Inflammatory macrophage (primary cell): ENCODE measurements at regions not wholly inside any gene's neighbourhood (a gene's known extent, or its start where the extent isn't known, plus 50 kb on each side); places are given as distances from the start of the nearest gene placed in this dataset.
"Not testable (repeated sequence)": the region's sequence is repeated elsewhere in the genome, so short reads cannot be mapped to it uniquely, and the experiment has no call there.

ENCODE experiments used
- DNase-seq, 2 donors: peaks; one replicate each; pipeline ENCODE4 v3.0.0-alpha.2; 2020 to 2022

DNA sequence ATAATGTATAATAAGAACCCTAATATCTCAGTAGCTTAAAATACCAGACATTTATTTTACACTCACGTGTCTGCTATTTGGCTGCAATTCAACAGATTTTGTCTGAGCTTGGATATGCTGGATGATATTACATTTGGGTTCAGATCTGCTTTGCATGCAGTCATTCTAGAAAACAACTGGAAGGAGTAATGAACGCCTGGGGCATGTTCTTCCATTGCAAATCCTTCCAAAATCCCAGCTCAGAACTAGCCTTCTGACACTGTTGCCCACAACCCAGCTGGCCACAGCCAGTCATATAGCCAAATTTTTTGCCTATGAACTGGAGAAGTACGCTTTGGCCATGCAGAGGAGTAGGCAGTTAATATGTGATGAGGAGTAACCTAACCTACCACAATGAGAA, 597.8 kb upstream of the VRK2 start:
- no peak for DNase-seq

DNA sequence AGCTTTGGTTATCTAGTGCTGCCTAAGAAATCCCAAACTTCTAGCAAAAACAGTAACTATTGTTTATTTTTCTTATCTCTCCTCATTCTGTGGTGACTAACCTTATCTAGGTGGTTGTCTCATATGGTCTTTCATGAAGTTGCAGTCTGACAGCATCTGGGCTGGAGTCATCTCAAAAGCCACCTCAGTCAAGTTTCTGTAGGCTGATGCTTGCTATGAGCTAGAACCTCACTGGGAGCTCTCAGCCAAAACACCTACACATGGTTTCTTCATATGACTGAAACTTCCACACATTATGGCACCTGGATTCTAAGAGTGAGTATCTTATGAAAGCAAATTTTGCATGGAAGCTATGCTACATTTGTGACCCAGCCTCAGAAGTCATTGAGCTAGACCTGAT, 596.4 kb upstream of the VRK2 start:
- peak in 1 of 2 donors; percentile 20 for DNase-seq

DNA sequence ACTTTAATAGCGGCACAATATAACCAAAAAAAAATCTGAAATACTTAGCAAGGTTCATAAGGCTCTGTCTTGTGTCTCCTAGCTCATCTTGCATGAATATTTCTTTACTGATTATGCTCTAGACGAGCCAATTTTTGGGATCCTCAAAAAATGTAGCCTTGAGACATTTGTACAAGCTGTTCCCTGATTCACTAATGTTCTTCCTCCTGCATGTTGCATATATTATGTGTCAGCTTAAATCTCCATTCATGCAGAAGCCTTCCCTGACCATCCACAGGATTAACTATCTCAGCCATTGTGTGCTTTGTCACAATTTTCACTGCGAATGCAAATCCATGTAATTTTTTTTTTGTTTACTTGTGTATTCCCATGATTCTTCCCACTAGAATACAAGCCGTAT, 594.0 kb upstream of the VRK2 start:
- DNase-seq = no peak

DNA sequence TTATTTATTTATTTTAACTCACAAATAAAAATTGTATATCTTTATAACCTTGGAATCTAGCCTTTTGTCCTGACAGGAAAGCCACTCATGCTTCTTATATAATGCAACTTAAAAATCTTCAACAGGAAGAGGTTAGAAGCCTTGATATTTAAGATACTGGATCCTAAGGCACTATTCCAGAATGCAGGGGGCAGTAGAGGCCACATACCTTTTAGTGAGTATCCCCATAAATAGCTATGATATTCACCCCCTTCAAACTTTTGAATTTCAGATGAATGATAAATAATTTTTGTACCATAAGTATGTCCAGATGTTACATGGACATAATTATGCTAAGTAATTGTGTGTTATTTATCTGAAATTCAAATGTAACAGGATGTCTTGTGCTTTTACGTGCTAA, 592.7 kb upstream of the VRK2 start:
- no peak for DNase-seq

DNA sequence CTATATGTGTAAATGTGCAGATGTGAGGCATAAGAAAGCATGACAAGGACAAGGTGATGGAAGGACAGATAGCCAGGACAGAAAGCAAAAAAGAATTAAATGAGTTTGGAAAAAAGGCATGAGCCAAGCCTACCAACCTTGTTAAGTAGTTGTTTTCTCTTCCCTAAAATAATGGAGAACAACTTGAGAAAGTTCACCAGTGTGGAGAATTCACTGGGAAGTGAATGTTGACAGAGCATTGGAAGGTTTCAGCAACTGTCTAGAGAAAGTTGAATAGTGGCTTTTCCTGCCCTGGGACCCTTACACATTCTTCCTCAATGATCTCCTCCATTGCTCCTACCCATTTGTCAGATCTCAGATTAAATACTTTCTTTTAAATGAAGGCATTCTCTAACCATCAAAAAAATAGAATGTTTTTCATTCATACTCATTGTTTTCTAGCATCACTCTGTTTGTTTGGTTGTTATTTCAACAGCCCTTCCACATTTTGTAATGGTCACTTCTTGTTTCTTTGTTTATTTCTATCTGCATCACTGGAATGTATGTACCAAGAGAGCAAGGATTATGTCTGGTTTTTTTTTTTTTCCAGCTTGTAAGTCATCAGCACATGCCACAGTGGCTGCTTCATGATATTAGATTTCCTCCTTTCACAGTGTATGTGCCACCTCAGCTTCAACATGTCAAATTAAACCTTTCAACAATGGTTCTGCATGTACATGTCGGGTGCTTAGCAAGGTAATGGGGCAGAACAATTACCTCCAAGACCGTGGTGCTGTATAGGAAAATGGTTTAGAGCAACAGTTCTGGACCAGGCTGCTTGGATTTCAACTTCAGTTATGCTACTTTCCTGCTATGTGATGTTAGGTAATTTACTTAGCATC, 586.0 kb upstream of the VRK2 start:
- DNase-seq = peak; percentile 59 to 75

DNA sequence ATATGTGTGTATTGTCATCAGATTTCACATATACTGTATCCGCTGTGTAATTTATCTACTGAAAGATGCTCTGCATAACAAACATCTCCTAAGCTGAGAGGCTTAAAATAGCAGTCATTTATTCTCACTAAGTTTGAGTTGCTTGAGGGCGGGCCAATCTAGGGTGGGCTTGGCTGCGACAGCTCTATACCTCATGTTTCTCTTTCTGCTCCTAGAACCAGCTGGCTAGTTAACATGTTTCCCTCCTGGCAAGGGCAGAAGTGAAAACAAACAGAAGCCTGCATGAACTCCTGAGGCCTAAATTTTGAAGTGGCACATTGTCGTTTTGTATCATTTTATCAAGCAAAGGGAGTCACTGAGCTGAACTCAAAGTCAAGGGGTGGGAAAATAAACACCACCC, 585.0 kb upstream of the VRK2 start:
- DNase-seq = no peak

DNA sequence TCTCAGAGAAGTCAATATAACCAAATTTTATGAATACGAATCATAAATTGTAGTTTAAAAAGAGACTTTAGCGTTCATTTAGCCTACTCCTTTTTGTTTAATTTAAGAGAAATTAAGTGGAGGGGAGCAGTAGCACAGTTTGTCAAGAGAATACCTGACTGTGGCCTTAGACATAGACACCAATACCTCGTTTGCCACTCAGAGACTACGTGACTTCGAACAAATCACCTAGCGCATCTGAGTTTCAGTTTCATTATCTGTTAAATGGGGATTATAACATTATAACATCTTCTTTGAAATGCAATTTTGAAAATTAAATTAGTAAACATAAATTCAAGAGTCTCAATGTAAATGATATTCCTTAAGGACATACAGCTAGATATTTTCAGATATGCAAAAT, 581.5 kb upstream of the VRK2 start:
- DNase-seq = no peak

DNA sequence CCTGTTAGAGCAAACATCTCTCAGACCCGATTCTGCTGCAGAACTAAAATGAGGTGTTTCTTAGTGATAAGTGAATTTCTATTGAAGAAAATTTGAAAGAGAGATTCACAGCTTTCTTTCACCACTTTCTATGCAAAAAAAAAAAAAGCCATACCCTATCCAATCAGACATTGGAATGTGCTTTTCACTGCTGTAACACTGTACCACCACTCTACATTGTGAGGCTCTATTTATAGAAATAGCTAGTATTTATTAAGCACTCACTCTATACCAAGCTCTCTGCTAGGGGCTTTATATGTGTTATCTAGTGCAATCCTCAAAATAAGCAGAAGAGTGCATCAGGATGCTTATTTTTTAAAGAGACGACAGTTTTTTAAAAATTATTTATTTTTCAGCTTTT, 580.6 kb upstream of the VRK2 start:
- DNase-seq = no peak

DNA sequence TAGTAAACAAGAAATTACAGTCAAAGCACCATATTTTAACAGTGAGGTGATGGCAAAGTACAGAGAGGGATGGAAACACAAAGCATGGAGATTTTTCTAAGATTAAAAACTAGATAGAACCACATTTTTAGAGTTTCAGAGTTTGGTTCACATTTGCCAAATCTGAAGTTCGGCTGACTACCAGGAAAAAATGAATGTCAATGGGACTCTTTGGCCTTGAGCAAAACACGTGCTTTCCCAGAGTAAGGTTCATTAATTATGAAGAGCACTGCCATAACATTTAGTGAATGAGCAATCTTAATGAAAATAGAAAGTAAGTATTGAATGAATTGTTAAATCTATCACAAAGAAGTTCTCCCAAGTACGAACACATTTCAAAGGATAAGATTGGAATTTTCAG, 571.2 kb upstream of the VRK2 start:
- DNase-seq = no peak

DNA sequence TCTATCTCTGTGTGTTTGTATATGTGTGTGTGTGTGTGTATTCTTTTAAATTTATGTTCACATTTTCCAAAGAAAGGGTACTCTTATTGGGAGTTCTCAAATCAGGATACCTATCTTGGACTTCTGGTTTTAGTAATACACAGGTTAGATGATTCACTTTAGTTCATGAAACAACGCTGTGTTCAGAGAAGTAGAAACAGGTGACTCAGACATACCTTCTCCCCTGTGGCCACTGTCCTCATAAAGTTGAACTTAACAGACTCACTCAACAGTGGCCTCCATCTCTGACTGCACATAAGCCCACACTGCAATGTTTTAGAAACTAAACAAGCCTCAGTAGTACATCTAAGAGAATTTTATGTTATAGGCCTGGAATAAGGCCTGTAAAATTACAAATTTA, 566.6 kb upstream of the VRK2 start:
- no peak for DNase-seq

DNA sequence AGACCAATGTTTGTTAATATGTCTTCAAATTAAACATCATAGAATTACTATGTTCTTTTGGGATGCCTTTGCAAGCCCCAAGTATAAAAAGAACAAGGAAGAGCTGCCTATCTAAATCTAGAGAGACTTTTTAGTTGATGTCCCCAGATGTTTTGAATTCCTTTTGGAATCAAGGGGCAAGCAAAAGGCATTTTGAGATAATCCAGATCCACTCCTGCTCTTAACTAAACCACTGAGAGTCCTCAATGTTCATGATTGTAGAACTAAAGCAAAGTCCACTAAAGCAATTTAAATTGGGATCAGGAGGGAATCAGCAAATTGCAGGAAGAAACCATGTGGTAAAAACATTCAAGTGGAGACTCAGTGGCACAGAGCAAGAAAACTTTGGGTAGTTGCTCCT, 558.5 kb upstream of the VRK2 start:
- no peak for DNase-seq

DNA sequence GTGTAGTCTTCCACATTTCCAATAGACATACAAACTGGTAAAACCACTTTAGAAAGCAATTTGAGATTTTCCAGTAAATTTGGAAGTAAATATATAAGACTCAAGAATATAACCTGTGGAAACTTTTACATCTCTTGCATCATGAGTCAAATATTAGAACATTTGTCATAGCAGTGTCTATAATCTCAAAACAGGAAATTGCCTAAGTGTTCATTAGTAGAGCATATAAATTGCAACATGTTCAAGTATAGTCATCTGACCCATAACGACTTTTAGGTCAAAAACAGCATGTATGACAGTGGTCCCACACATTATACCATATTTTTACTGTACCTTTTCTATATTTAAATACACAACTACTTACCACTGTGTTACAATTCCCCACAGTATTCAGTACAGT, 555.9 kb upstream of the VRK2 start:
- peak; percentile 13 to 79 for DNase-seq

DNA sequence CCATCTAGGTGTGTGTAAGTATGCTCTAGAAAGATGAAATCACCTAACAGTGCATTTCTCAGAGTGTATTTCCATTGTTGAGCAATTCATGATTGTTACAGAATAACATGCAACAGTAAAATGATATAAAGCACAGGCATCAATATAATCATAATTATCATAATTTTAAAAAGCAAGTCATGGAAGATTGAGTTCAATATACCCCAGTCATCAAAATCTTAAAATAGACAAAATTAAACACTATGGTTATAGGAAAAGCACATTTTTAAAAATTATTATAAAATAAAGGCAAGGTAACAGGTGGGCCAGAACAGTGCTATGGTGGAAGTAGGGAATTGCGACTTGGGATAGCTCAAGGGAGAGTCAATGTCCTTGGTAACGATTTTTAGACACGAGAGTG, 555.4 kb upstream of the VRK2 start:
- no peak for DNase-seq

DNA sequence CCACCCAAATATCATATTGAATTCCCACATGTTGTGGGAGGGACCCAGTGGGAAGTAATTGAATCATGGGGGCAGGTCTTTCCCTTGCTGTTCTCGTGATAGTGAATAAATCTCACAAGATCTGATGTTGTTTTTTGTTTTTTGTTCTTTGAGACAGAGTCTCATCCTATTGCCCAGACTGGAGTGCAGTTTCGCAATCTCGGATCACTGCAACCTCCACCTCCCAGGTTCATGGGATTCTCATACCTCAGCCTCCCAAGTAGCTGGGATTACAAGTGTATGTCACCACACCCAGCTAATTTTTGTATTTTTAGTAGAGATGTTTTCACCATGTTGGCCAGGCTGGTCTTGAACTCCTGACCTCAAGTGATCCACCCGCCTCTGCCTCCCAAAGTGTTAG, 552.6 kb upstream of the VRK2 start:
- not testable (repeated sequence) for DNase-seq

DNA sequence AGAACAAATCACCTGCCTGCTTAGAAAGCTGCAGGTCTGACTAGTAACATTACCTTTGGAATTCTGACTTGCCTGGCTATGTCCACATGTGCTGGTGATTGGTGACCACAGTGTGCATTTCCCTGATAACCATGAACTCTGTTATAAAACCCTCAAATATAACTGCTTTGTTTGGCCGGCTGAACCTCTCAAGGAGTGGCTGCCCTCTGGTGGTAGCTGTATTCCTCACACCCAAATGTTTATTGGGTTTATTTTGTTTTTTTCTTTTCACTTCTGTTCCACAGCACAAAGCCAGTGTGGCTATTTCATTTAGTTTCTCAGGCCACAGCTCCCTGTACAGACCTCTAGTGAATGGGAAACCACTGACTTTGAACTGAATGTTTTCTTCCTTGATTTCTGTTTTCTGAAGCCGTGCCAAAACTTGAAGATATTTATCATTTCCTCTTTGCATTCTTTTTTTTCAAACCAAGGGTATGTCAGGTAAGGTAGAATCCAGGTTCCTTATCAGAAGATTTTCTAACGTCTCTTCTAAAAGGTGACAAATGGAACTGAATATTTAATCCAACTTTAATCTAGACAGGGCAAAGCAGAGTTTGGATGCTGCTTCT, 549.0 kb upstream of the VRK2 start:
- peak; percentile 77 to 84 for DNase-seq

DNA sequence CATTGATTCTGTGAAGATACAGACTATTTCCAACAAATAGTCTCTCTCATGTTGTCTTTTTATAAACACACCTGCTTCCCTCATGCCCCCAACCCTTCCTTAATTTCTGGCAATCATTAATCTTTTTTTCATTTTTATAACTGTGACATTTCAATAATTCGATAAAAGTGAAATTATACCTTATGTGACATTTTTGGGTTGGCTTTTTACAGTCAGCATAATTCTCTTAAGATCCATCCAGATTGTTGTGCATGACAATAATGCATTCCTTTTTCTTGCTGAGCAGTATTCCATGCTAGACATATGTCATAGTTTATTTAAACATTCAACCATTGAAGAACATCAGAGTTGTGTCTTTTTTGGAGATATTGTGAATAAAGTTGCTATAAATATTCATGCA, 541.8 kb upstream of the VRK2 start:
- no peak for DNase-seq

DNA sequence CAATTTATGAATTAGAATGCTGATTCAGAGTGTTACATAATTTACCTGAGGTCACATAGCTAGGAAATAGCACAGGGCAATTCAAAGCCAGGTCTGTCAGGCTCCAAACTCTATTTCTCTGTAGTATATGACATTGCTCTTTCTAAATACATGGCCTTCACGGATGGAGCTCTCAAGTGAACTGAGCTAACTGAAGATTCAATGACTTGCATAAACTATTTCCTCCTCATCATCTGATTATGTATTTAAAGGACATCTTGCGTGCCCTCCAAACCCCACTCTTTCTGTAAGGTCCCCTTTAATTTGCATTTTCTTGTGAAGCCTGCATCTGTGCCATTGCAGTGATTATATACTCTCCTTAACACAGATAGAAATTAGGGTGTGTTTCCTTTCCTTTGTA, 537.4 kb upstream of the VRK2 start:
- no peak for DNase-seq

DNA sequence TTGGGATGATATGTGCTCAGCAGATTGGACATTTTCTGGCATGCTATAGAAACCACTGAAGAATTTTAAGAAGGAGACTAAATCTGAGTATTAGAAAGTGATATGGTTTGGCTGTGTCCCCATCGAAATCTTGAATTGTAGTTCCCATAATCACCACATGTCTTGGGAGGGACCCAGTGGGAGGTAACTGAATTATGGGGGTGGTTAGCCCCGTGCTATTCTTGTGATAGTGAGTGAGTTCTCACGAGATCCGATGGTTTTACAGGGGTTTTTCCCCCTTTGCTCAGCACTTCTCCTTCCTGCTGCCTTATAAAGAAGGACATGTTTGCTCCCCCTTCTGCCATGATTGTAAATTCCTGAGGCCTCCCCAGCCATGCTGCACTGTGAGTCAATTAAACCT, 535.9 kb upstream of the VRK2 start:
- no peak for DNase-seq

DNA sequence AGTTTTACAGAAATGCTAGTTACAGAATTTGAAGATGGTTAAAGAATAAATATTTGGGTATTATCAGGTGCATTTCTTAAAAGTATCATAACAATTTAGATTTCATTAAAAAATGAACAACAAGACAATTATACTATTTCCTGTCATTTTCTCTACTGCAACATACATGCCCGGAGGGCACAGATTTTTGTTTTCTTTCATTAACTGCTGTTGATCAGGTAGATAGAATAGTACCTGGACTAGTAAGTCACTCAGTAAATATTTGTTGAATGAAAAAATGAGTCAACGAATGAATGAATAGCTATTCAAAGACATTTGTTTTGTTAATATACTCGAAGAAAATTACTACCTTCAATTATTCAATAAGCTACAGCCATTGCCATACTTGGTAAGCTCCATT, 531.2 kb upstream of the VRK2 start:
- no peak for DNase-seq

DNA sequence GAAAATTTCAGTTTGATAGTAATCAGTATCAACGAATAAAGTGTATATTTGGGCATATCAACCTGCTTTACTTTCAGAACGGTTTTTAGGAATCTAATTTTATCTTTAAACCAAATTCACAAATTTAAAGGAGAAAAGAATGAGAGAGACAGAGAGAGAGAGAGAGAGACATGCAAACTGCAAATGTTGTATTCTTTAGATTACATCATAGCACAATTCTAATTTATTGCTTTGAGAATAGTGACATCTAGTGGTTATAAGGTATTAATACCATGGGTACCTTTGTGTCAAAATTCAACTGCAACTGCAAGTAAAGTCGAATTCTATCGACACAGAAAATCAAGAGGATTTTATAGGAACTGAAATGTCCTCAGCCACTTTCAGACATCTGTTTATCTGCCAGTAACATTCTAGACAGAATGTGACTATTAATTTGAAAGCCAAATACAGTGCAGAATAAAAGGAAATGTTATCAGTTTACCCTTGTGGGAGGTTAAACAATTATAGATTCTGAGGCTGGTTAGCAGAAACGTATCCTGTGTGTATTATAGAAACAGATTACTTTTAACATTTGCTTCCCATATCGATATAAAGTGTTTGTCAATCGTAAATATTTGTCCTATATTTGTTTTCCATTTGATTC, 529.8 kb upstream of the VRK2 start:
- DNase-seq = peak; percentile 23 to 81

DNA sequence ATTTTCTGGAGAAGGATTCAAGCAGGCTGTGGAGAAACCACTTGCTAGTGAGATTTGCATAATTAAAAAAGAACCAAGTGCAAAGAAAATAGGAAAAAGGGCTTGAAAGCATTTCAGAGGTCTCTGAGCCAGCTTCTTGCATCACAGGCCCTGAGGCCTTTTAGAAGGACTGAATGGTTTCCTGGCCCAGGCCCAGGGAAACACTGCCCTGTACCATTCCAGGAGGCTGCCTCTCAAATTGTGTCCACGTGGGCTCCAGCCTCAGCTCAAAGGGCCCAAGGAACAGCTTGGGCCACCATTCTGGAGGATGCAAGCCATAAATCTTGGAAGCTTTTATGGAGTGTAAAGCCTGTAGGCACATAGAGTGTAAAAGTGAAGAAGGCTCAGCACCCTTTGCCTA, 523.3 kb upstream of the VRK2 start:
- DNase-seq = no peak

DNA sequence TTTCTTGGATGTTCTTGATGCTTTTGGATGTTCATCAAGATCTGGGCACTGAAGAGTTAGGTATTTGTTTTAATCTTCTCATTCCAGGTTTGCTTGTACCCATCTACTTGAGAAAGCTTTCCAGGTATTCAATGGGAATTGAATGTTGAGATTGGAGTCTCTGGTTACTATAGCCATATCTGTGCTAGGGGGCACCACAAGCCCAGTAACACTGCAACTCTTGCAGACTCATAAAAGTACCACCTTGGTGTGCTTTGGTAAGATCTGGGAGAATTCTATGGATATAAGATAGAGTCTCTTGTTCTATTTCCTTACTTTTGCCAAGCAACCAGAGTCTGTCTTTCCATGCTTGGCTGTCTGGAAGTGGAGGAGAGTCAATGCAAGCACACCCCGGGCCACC, 518.9 kb upstream of the VRK2 start:
- DNase-seq = no peak

DNA sequence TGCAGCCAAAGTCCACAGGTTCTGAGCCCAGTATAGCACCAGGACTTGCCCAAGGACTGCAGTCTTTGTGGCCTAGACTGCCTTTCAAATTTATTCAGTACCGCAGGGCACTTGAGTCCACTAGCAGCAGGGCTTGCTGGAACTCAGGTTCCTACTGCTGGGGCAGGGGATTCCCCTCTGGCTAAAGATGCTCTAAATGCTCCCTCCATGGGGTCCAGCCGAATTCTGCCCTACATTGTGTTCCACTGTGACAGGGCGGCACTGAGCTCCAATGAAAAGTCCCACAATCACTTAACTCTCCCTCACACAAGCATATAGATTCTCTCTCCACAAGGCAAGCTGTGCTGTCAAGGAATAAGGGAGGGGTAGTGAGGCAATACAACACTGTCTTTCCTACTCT, 518.1 kb upstream of the VRK2 start:
- DNase-seq = no peak

DNA sequence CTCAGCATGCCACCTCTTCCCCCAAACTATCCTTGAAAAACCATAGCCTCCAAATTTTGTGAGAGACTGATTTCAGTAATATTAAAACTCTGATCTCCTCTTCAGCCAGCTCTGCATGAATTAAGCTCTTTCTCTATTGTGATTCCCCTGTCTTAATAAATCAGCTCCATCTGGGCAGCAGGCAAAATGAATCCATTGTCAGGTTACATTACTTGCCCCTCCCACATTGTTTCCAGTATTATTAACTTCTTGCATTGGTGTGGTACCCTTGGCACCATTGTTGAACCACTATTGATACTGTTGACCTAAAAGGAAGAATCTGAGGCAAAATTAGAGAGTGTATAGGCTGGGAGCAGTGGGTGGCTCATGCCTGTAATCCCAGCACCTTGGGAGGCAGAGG, 512.2 kb upstream of the VRK2 start:
- no peak for DNase-seq
